ENCODE measurements at regions not wholly inside any gene's neighbourhood (a gene's known extent, or its start where the extent isn't known, plus 50 kb on each side); places are given as distances from the start of the nearest gene placed in this dataset.
"Not testable (repeated sequence)": the region's sequence is repeated elsewhere in the genome, so short reads cannot be mapped to it uniquely, and the experiment has no call there.

GRCh38 chr2:89154247-89154682, 462.8 kb downstream of the RPIA start:
- TF ChIP-seq, protein P1, sequence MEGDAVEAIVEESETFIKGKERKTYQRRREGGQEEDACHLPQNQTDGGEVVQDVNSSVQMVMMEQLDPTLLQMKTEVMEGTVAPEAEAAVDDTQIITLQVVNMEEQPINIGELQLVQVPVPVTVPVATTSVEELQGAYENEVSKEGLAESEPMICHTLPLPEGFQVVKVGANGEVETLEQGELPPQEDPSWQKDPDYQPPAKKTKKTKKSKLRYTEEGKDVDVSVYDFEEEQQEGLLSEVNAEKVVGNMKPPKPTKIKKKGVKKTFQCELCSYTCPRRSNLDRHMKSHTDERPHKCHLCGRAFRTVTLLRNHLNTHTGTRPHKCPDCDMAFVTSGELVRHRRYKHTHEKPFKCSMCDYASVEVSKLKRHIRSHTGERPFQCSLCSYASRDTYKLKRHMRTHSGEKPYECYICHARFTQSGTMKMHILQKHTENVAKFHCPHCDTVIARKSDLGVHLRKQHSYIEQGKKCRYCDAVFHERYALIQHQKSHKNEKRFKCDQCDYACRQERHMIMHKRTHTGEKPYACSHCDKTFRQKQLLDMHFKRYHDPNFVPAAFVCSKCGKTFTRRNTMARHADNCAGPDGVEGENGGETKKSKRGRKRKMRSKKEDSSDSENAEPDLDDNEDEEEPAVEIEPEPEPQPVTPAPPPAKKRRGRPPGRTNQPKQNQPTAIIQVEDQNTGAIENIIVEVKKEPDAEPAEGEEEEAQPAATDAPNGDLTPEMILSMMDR (IDR thresholded peaks at IDR 0.05; ENCODE audit: low read length) = 0 out of 2 replicates have a peak, but pooled peaks have one; percentile 27
- TF ChIP-seq EZH2 (IDR thresholded peaks at IDR 0.05; ENCODE audit: borderline replicate concordance, low read length) = not testable (repeated sequence)
